Brain pericyte (primary cell): ENCODE measurements at regions not wholly inside any gene's neighbourhood (a gene's known extent, or its start where the extent isn't known, plus 50 kb on each side); places are given as distances from the start of the nearest gene placed in this dataset.
A peak's percentile ranks its signal among the peaks of the same experiment; 100 is the strongest.
"Not testable (repeated sequence)": the region's sequence is repeated elsewhere in the genome, so short reads cannot be mapped to it uniquely, and the experiment has no call there.

Experiments
- DNase-seq: peaks from one replicate; pipeline ENCODE4 v3.0.0-alpha.2; 2012; ENCODE audit warnings: low read depth, low spot score

- no peak for DNase-seq
Measured at GRCh38 chr15:34700891-34701427, 53.8 kb downstream of the GJD2 start.

DNA sequence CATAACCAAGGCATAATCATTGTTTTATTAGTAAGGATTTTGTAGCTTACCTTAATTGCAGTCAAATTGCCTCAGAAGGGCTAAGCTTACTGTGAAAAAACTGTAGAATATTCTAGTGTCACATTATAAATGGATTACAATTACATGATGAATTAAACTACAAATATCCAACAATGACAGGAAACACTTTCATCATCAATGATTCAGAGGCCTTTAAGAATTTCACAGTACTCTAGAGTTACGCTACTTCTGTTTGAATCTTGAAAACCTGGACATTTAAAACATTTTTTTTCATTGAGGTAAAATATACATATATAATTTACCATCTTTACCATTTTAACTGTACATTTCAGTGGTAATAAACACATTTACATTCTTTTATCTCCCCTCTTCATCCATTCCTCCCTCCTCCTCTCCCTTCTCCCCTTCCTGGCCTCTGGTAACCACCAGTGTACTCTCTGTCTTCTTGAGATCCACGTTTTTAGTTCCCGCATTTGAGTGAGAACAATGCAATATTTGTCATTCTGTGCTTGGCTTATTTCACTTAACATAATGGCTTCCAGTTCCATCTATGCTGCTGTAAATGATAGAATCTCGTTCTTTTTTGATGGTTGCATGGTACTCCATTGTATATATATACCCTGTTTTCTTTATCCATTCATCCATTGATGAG is 54.7 kb downstream of the GJD2 start:
- DNase-seq = no peak

- DNase-seq = no peak
Measured at GRCh38 chr15:34696506-34696905, 58.3 kb downstream of the GJD2 start.

DNA sequence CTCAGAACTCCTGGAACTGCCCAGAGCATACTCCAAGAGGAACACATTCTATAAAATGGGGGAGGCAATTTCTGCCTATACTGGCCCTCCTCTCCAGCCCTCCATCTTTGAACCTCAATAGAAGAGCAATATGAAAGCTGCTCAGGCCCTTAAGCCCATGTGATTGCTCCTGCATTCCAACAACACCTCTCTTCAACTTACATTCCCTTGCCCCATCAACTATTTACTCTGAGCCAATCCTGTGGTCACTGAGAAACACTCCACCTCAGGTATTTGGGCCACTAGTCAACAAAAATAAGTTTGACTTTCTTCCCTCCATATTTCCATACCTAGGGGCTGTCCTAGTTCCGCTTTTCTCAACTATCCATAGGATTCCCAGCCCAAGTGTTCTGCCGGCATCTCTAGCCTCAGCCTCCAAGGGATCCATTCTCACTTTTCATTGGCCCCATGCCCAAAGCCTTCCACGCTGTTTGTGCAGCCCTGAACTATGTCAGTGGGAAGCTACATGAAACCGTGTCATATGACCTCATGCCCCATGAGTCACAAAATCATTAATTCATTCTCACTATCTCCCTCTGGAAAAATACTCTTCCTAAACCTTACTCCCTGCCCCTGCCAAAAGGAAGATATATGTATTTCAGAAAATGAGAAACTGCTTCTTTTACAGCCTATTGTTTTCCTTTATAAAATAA is 61.6 kb downstream of the GJD2 start:
- peak; percentile 80 for DNase-seq

- no peak for DNase-seq
Measured at GRCh38 chr15:34691034-34691433, 63.8 kb downstream of the GJD2 start.

DNA sequence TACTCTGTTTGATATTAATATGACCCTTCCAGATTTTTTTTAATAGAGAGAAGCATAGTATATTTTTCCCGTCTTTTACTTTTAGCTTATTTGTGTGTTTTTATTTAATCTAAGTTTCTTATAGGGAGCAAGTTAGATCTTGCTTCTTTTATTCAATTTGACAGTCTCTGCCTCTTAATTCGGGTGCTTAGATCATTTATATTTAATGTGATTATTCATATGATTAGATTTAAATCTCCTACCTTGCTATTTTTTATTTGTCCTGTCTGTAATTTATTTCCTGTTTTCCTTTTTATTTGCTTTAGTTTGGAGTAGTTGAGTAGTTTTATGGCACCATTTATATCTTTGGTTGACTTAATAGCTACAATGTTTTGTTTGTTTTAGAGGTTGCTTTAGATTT is 66.1 kb downstream of the GJD2 start:
- DNase-seq = no peak

- DNase-seq = no peak
Measured at GRCh38 chr15:34684351-34684750, 70.4 kb downstream of the GJD2 start.

- DNase-seq = no peak
Measured at GRCh38 chr15:34682674-34683073, 72.1 kb downstream of the GJD2 start.

DNA sequence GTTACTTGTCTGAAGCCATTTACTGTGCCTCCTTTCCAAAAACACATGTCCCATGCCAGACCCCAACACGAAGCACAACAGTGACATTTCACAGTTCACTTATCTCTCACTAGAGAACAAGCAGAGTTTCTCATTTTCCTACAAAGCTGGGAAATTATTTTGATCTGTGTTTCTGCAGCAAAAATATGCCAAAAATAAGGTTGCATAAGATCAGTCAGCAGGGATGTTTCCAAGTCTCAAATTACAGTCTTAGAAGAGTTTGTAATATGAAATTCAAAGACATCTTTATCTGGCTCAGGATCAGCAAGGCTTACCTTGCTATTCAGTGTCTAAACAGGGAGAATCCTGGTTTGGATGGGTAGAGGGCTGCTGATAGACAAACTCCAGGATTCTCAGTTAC is 75.5 kb downstream of the GJD2 start:
- no peak for DNase-seq

DNA sequence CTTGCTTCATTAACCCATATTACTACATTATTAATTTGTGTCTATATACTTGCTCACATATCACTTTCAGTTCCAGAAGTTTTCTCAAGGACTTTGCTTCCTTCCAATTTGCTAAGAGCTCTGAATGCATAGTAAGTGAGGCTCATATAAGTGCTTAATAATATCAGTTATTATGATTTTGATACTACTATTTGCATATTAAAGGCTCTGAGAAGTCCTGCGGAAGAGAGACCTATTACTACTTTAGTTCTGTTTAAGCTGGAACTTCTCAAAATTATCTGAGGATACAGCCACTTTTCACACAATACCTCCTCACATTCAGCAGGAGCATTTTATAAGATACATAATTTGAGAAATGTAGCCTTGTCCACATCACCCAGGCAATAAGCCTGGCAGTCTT is 81.6 kb downstream of the GJD2 start:
- no peak for DNase-seq

DNA sequence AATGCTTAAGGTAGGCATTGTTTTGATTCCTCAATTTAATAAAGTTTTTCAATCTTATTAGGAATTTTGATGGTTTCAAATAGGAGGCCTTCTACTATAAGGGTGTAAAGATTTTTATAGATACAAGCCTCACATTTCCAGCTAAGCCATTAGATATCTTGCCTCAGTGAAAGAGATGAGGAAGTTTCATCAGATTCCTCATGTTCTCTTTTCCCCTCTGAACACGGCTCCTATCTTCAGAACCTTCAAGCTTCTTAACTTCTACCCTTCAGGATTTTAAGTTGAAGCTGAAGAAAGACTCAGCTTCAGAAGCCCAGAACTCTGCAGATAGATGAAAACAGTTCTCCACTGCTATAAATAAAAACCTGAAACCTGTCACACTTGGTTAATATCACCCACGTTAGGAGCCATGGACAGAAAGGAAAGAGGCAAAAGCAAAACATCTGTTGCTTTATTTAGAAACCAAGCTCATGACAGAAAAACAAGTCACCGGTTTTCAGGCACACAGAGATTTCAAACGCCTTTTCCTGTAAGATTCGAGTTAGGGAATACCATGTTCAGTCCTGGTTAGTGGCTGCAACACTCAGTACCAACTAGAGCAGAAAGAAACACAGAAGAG is 82.2 kb upstream of the GOLGA8B start:
- DNase-seq = no peak

GRCh38 chr15:34664418-34664817 is 81.0 kb upstream of the GOLGA8B start:
- DNase-seq = no peak

GRCh38 chr15:34663101-34663500 is 79.7 kb upstream of the GOLGA8B start:
- DNase-seq = no peak

DNA sequence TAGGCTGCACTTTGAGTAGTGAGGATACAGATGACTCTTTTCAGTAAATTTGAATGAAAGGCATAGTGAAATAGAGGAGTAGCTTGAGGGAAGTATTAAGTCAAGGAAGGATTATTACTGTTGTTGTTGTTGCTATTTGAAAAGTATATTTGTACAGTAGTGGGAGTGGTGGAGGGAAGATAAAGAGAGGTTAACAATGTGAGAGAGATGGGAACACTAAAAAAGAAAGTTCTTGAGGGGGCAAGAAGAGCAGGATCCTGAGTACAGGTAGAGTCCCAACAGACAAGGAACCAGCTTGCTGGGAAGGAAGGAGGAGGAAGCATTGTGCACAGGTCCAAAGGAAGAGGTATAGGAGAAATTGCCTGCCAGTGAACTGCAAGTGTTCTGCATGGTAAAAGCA is 75.6 kb upstream of the GOLGA8B start:
- no peak for DNase-seq

DNA sequence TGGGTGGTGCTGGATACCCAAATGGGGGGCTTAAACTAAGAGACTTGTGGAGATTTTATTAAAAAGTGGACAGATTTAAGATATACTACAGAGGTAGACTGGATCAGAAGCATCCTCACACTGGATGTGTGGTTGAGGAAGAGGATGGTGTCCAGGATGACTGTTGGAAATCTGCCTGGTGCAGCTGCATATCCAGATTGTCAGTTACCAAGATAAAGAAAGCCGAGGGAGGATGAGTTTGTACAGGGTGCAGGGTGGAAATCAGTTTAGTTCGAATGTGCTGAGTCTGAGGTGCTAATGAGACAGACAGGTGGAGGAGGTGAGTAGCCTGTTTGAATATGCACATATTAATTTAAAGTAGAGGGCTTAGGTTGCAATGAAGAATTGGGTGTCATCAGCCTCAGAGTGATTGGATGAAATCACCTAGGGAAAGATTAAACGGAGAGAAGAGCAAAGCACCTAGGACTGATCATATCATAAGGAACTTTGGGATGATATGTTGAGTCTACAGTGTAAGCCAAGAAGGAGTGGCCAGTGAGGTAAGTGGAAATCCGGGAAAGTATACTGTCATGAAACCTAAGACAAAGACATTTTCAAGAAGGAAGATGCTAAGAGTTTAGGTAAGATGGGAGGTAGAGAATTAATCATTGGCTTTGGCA is 74.1 kb upstream of the GOLGA8B start:
- no peak for DNase-seq

DNA sequence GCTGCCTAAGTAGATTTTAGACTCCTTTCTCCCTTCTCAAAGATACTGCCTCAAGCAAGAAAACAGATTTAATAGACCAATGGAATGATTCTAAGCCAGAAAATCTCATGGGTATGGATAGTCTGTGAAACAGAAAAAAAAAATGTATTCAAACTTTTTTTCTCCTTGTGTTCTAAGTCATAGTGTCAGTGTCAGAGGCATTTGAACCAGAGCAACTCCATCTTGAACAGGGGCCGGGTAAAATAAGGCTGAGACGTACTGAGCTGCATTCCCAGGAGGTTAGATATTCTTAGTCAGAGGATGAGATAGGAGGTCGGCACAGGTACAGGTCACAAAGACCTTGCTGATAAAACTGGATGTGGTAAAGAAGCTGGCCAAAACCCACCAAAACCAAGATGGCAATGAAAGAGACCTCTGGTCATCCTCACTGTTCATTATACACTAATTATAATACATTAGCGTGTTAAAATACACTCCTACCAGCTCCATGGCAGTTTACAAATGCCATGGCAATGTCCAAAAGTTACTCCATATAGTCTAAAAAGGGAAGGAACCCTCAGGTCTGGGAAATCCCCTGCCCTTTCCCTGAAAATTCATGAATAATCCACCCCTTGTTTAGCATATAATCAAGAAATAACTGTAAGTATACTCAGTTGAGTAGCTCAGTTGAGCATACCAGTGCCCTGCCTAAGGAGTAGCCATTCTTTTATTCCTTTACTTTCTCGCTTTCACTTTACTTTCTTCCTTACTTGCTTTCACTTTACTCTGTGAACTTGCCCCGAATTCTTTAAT is 72.8 kb upstream of the GOLGA8B start:
- no peak for DNase-seq

- DNase-seq = no peak
Measured at GRCh38 chr15:34655326-34655725, 71.9 kb upstream of the GOLGA8B start.

GRCh38 chr15:34654625-34655024 is 71.2 kb upstream of the GOLGA8B start:
- no peak for DNase-seq

DNA sequence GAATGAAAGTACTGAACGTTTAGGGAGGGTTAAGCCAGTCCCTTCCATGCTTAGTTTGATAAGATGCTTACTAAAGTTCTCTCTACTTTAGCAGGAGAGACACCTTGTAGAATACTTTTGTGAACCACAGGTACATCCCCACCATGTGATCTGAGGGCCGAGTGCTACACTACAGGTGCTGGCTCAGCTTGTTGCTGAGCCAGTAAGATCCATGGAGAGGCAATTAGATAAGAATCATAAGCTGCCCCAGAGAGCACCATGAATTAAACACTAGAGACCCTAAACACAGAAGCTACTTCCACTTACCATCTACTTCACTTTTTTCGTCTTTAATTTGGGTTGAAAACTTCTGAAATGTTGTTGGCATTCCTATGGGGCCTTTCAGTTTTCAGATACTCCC is 70.5 kb upstream of the GOLGA8B start:
- no peak for DNase-seq

- DNase-seq = not testable (repeated sequence)
Measured at GRCh38 chr15:34653326-34653725, 69.9 kb upstream of the GOLGA8B start.

DNA sequence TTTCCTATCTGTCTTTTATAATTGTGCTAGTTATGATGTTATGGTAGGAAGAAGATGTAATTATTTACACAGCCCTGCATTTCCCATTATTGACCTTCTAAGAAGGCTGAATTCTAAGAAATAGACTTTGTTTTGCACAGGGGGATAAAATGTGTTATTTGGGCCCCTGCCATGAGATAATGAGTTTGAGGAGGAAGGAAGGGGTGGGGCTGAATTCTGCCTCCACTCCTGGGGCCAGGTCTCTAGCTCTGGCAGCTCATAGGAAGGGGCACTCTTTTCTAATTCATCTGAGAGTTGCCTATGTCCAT is 69.2 kb upstream of the GOLGA8B start:
- DNase-seq = no peak
